Neural progenitor cell (in vitro differentiated cells): ENCODE measurements at regions not wholly inside any gene's neighbourhood (a gene's known extent, or its start where the extent isn't known, plus 50 kb on each side); places are given as distances from the start of the nearest gene placed in this dataset.

Experiments used
- DNase-seq: peaks from one replicate; pipeline ENCODE4 v3.0.0-alpha.2; 2016; ENCODE audit warnings: low spot score
- H2AFZ ChIP-seq: fragments of 200-600 bp; sonication (generic); replicated peaks from 2 replicates; pipeline ENCODE4 v1.6.1; 2016; ENCODE audit warnings: antibody characterized with exemption
- H3F3A ChIP-seq: fragments of 200-600 bp; sonication (generic); 2 replicates; pipeline ENCODE4 v1.6.1; 2016; ENCODE audit warnings: antibody characterized with exemption, low read depth
- H3K27ac ChIP-seq: fragments of 200-600 bp; sonication (generic); 2 replicates; pipeline ENCODE4 v1.5.1; 2016; ENCODE audit warnings: mild to moderate bottlenecking
- H3K27me3 ChIP-seq: fragments of 200-600 bp; sonication (generic); 2 replicates; pipeline ENCODE4 v1.6.1; 2016; ENCODE audit warnings: mild to moderate bottlenecking, moderate library complexity
- H3K36me3 ChIP-seq: fragments of 200-600 bp; sonication (generic); 2 replicates; pipeline ENCODE4 v1.5.1; 2016
- H3K4me1 ChIP-seq: fragments of 200-600 bp; sonication (generic); 2 replicates; pipeline ENCODE4 v1.6.1; 2016; ENCODE audit warnings: mixed run types
- H3K4me2 ChIP-seq: fragments of 200-600 bp; sonication (generic); 2 replicates; pipeline ENCODE4 v1.6.1; 2016
- H3K4me3 ChIP-seq: fragments of 200-600 bp; sonication (generic); 2 replicates; pipeline ENCODE4 v1.5.1; 2016
- H3K79me2 ChIP-seq: fragments of 200-600 bp; sonication (generic); 2 replicates; pipeline ENCODE4 v1.6.1; 2016; ENCODE audit warnings: low read depth
- H3K9ac ChIP-seq: fragments of 200-600 bp; sonication (generic); 2 replicates; pipeline ENCODE4 v1.6.1; 2016
- H3K9me3 ChIP-seq: fragments of 200-600 bp; sonication (generic); 2 replicates; pipeline ENCODE4 v1.5.1; 2016; ENCODE audit warnings: low read depth
- H4K20me1 ChIP-seq: fragments of 200-600 bp; sonication (generic); 2 replicates; pipeline ENCODE4 v1.6.1; 2016; ENCODE audit warnings: low read depth
- H3K27ac Mint-ChIP-seq: 3 replicates; pipeline ENCODE4 v1.8.0; 2021; ENCODE audit warnings: mixed read lengths
- H3K27me3 Mint-ChIP-seq: 2 replicates; pipeline ENCODE4 v1.8.0; 2022; ENCODE audit warnings: low read depth, mild to moderate bottlenecking, inconsistent platforms, moderate library complexity, mixed read lengths; ENCODE audit not compliant: insufficient read depth
- H3K36me3 Mint-ChIP-seq: 3 replicates; pipeline ENCODE4 v1.8.0; 2021; ENCODE audit warnings: mixed read lengths
- H3K4me1 Mint-ChIP-seq: 3 replicates; pipeline ENCODE4 v1.8.0; 2021; ENCODE audit warnings: mixed read lengths
- H3K4me3 Mint-ChIP-seq: 3 replicates; pipeline ENCODE4 v1.8.0; 2021; ENCODE audit warnings: mild to moderate bottlenecking, moderate library complexity, mixed read lengths
- H3K9me3 Mint-ChIP-seq: 3 replicates; pipeline ENCODE4 v1.8.0; 2020; ENCODE audit warnings: mixed read lengths
- EZH2 ChIP-seq: fragments of 200-600 bp; sonication (generic); IDR thresholded peaks from 2 replicates; pipeline ENCODE4 v1.6.1; 2017; ENCODE audit warnings: antibody characterized with exemption, mild to moderate bottlenecking, moderate library complexity
- EZH2phosphoT487 ChIP-seq: fragments of 200-600 bp; sonication (generic); IDR thresholded peaks from 2 replicates; pipeline ENCODE4 v1.6.1; 2017; ENCODE audit warnings: antibody characterized with exemption
- TF ChIP-seq, protein P1 (sequence below): fragments of 200-600 bp; sonication (generic); IDR thresholded peaks from 2 replicates; pipeline ENCODE4 v1.5.1; 2017; ENCODE audit warnings: antibody characterized with exemption, mild to moderate bottlenecking

DNA sequence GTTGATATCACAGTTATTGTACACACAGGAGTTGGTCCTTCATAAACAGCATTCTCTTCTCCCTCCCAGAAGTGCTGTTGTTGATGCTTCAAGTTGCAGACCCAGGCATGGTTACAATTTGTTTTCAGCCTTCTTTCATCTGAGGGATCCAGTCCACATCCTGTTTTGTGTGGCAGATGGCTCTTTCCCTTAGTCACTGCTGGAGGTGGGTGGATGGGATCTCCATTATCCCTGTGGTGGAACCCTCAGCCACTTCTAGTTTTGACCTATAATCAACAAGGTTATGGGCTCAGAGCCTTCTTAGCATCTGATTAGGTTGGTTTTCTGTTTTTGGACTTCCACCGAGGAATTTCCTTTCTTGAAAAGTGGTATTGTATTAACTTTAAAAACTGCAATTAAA is 214.2 kb downstream of the SH2D4B start:
- Mint-ChIP-seq H3K36me3 (no peaks in the 10 kb centered on the region), H3K27ac (no peak overlapping the region), H3K4me1 (no peaks in the 10 kb centered on the region), H3K4me3 (no peak overlapping the region), H3K9me3 (no peaks in the 10 kb centered on the region), H3K27me3 (peaks cover 7% of the 10 kb centered on the region)
- no peak for TF ChIP-seq EZH2phosphoT487
- no peak for TF ChIP-seq EZH2
- TF ChIP-seq, protein P1, sequence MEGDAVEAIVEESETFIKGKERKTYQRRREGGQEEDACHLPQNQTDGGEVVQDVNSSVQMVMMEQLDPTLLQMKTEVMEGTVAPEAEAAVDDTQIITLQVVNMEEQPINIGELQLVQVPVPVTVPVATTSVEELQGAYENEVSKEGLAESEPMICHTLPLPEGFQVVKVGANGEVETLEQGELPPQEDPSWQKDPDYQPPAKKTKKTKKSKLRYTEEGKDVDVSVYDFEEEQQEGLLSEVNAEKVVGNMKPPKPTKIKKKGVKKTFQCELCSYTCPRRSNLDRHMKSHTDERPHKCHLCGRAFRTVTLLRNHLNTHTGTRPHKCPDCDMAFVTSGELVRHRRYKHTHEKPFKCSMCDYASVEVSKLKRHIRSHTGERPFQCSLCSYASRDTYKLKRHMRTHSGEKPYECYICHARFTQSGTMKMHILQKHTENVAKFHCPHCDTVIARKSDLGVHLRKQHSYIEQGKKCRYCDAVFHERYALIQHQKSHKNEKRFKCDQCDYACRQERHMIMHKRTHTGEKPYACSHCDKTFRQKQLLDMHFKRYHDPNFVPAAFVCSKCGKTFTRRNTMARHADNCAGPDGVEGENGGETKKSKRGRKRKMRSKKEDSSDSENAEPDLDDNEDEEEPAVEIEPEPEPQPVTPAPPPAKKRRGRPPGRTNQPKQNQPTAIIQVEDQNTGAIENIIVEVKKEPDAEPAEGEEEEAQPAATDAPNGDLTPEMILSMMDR = no peak
- no peak overlapping the region for H2AFZ ChIP-seq
- no peaks in the 10 kb centered on the region for H3K27me3 ChIP-seq
- no peaks in the 10 kb centered on the region for H3K9me3 ChIP-seq
- no peak for DNase-seq
- no peak overlapping the region for H3K9ac ChIP-seq
- H3K4me3 ChIP-seq = no peak overlapping the region
- no peaks in the 10 kb centered on the region for H4K20me1 ChIP-seq
- no peak overlapping the region for H3K4me2 ChIP-seq
- H3K4me1 ChIP-seq = peaks cover 6% of the 10 kb centered on the region
- no peaks in the 10 kb centered on the region for H3F3A ChIP-seq
- H3K36me3 ChIP-seq = no peaks in the 10 kb centered on the region
- H3K79me2 ChIP-seq = no peaks in the 10 kb centered on the region
- no peak overlapping the region for H3K27ac ChIP-seq

DNA sequence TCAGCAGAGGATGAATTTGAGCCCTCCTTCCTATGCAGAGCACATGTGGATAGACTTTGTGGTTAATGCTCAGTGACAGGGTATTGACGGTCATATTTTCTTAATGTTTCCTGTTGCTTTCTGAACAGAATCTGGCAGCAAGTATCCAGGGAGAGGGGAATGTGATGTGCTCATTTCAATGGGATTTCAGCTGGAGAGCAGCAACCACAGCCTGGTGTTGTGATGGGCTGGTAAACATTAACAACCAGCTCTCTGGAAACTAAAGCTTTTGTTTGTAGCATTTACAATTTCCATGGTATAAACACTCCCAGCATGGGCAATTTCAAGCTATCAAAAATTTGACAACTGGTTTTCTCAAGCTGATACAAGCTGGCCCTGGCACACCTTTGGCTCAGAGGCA is 215.9 kb downstream of the SH2D4B start:
- no peaks in the 10 kb centered on the region for H3K79me2 ChIP-seq
- H3K4me3 ChIP-seq = no peak overlapping the region
- Mint-ChIP-seq H3K9me3 (no peaks in the 10 kb centered on the region), H3K4me1 (no peaks in the 10 kb centered on the region), H3K4me3 (no peak overlapping the region), H3K36me3 (no peaks in the 10 kb centered on the region), H3K27ac (no peak overlapping the region), H3K27me3 (peaks cover 7% of the 10 kb centered on the region)
- no peaks in the 10 kb centered on the region for H3K27me3 ChIP-seq
- H3K9me3 ChIP-seq = no peaks in the 10 kb centered on the region
- no peaks in the 10 kb centered on the region for H3F3A ChIP-seq
- DNase-seq = no peak
- no peak overlapping the region for H3K4me2 ChIP-seq
- no peak overlapping the region for H2AFZ ChIP-seq
- no peak for TF ChIP-seq EZH2
- TF ChIP-seq, protein P1 = no peak
- no peaks in the 10 kb centered on the region for H3K4me1 ChIP-seq
- H3K27ac ChIP-seq = no peak overlapping the region
- H4K20me1 ChIP-seq = no peaks in the 10 kb centered on the region
- no peaks in the 10 kb centered on the region for H3K36me3 ChIP-seq
- no peak overlapping the region for H3K9ac ChIP-seq

DNA sequence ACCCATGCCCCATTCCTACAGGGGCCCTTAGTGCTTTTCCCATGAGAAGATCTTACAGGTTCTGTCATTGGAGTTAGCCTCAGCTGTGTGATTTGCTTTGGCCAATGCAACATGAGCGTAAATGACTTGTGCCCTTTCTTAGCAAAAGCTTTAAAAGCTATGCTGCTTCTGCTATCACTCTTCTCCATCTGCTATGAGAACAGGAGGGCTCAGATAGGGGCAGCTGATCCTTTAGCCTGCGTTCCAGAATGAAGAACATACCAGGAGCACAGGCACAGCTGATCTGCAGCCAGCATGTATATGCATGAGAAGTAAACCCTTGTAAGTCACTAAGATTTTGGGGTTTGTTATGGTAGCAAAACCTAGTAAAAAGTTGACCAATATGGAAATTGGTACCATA is 218.2 kb downstream of the SH2D4B start:
- no peaks in the 10 kb centered on the region for H3K36me3 ChIP-seq
- H3K27me3 ChIP-seq = no peaks in the 10 kb centered on the region
- no peak overlapping the region for H3K4me2 ChIP-seq
- H4K20me1 ChIP-seq = no peaks in the 10 kb centered on the region
- no peaks in the 10 kb centered on the region for H3K9me3 ChIP-seq
- no peak overlapping the region for H2AFZ ChIP-seq
- no peaks in the 10 kb centered on the region for H3K36me3 Mint-ChIP-seq
- no peak overlapping the region for H3K9ac ChIP-seq
- H3K4me1 ChIP-seq = no peaks in the 10 kb centered on the region
- DNase-seq = no peak
- H3K27me3 Mint-ChIP-seq = no peaks in the 10 kb centered on the region
- H3K4me3 ChIP-seq = no peak overlapping the region
- H3F3A ChIP-seq = no peaks in the 10 kb centered on the region
- TF ChIP-seq EZH2phosphoT487 = no peak
- TF ChIP-seq, protein P1 = no peak
- no peak for TF ChIP-seq EZH2
- no peaks in the 10 kb centered on the region for H3K4me1 Mint-ChIP-seq
- no peaks in the 10 kb centered on the region for H3K9me3 Mint-ChIP-seq
- H3K79me2 ChIP-seq = no peaks in the 10 kb centered on the region
- no peak overlapping the region for H3K27ac Mint-ChIP-seq
- no peak overlapping the region for H3K27ac ChIP-seq
- no peak overlapping the region for H3K4me3 Mint-ChIP-seq

DNA sequence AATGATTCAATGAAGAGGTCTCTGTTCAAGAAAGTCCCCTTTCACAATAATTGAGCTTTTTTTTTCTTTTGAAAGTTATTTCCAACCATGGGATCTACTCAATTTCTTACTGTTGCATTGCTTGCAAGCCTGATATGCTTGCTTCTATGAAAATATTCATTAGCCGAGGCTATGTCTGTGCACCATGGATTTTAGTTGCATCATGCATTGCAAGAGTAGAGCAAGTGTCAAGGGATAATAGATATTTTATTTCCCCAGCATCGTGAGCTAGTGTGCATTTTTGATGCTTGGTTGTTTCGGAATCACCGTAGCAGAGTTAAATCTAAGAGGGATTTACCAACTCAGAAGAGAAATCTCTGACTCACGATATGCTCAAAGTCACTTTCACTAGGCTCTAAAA is 222.0 kb downstream of the SH2D4B start:
- Mint-ChIP-seq H3K9me3 (no peaks in the 10 kb centered on the region), H3K36me3 (no peaks in the 10 kb centered on the region), H3K4me1 (no peaks in the 10 kb centered on the region), H3K4me3 (no peak overlapping the region), H3K27me3 (no peaks in the 10 kb centered on the region), H3K27ac (no peak overlapping the region)
- Histone ChIP-seq H3K4me1 (no peaks in the 10 kb centered on the region), H3K9ac (no peak overlapping the region), H3K79me2 (no peaks in the 10 kb centered on the region), H3K9me3 (no peaks in the 10 kb centered on the region), H2AFZ (no peak overlapping the region), H3K4me2 (no peak overlapping the region), H3K27ac (no peak overlapping the region), H3F3A (no peaks in the 10 kb centered on the region), H3K27me3 (no peaks in the 10 kb centered on the region), H3K4me3 (no peak overlapping the region), H4K20me1 (no peaks in the 10 kb centered on the region), H3K36me3 (no peaks in the 10 kb centered on the region)
- no peak for TF ChIP-seq EZH2phosphoT487
- TF ChIP-seq, protein P1 = no peak
- no peak for DNase-seq
